ENCODE measurements at regions not wholly inside any gene's neighbourhood (a gene's known extent, or its start where the extent isn't known, plus 50 kb on each side); places are given as distances from the start of the nearest gene placed in this dataset.

DNA sequence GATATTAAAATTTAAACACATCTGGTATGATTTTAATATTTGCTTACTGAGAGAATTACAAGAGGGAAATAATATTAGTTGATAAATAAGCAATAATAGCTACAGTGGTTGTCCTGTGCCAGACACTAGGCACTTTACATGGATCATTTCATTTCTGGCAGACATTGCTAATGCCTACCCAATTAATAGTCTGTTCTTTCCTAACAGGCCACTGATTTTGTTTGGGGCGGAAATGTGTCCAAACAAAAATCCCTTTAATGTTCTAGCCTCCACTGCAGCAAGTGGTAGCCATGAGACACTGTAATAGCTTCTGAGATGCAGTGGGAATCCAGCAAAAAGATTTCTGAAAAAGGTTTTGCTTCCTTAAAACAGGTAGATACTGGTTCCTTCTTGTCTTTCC lies 527.4 kb downstream of the CSNK1G3 start:
- Histone ChIP-seq H3K4me1 (ENCODE audit: low read depth, poor library complexity, severe bottlenecking) (peaks cover 8% of the 10 kb centered on the region), H2AFZ (ENCODE audit: low read depth) (no peak overlapping the region), H3K36me3 (ENCODE audit: insufficient read depth) (no peaks in the 10 kb centered on the region), H4K20me1 (ENCODE audit: insufficient read depth) (no peaks in the 10 kb centered on the region), H3K4me3 (IDR thresholded peaks at IDR 0.05; ENCODE audit: insufficient read depth, low read depth, low read length) (no peak overlapping the region), H3K4me2 (no peak overlapping the region), H3K27ac (no peak overlapping the region), H3K27me3 (ENCODE audit: insufficient read depth, low read depth) (no peaks in the 10 kb centered on the region), H3K9ac (no peak overlapping the region), H3K79me2 (ENCODE audit: insufficient read depth, low read depth) (no peaks in the 10 kb centered on the region)
- TF ChIP-seq, protein P1, sequence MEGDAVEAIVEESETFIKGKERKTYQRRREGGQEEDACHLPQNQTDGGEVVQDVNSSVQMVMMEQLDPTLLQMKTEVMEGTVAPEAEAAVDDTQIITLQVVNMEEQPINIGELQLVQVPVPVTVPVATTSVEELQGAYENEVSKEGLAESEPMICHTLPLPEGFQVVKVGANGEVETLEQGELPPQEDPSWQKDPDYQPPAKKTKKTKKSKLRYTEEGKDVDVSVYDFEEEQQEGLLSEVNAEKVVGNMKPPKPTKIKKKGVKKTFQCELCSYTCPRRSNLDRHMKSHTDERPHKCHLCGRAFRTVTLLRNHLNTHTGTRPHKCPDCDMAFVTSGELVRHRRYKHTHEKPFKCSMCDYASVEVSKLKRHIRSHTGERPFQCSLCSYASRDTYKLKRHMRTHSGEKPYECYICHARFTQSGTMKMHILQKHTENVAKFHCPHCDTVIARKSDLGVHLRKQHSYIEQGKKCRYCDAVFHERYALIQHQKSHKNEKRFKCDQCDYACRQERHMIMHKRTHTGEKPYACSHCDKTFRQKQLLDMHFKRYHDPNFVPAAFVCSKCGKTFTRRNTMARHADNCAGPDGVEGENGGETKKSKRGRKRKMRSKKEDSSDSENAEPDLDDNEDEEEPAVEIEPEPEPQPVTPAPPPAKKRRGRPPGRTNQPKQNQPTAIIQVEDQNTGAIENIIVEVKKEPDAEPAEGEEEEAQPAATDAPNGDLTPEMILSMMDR (conservative IDR thresholded peaks at IDR 0.05; ENCODE audit: low read depth, low read length): no peak

DNA sequence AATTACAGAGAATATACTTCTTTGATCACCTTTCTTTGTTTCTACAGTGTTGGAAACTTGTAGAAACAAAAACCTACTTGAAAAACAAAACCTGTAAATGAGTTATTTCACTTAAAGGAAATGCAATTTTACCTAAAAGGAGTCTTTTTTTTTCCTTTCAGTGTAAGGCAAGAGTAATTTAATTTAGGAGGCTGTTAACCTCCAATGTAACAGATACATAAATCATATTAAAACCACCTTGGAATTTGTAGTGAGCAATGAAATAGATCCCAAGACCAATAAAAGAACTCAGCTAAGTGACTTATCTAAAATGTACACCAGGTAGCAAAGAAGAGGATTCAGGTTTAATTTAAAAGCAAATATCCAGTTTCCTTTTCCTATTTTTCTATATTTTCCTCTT lies 524.8 kb downstream of the CSNK1G3 start:
- Histone ChIP-seq H4K20me1 (ENCODE audit: insufficient read depth) (no peaks in the 10 kb centered on the region), H3K4me2 (no peak overlapping the region)
- TF ChIP-seq, protein P1 (conservative IDR thresholded peaks at IDR 0.05; ENCODE audit: low read depth, low read length): no peak

DNA sequence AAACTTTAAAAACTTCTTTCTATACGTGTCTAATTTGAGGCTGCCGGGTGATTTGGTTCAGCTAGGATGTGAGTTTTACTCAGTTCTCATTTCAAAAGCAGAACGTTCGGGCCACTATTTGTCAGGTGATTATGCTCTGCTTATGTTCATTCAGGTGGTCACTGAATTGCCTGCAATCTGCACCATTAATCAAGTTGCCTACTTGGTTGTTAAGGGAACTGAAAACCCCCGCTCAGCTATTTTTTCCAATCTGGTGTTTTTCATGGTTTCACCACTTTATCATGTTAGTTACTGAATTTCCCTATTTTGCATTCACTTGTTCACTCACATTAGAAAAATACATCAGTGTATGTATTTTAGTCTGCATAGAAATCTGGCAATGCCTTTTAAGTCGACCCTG lies 523.0 kb downstream of the CSNK1G3 start:
- no peaks in the 10 kb centered on the region for H4K20me1 ChIP-seq (ENCODE audit: insufficient read depth)
- H3K4me1 ChIP-seq (ENCODE audit: low read depth, poor library complexity, severe bottlenecking): peaks cover 8% of the 10 kb centered on the region
- H2AFZ ChIP-seq (ENCODE audit: low read depth): no peak overlapping the region
- no peak overlapping the region for H3K27ac ChIP-seq
- H3K4me2 ChIP-seq: no peak overlapping the region; the same call in 1 of the 2 replicates
- H3K36me3 ChIP-seq (ENCODE audit: insufficient read depth): no peaks in the 10 kb centered on the region
- TF ChIP-seq, protein P1 (conservative IDR thresholded peaks at IDR 0.05; ENCODE audit: low read depth, low read length): no peak
- H3K79me2 ChIP-seq (ENCODE audit: insufficient read depth, low read depth): no peaks in the 10 kb centered on the region
- no peaks in the 10 kb centered on the region for H3K27me3 ChIP-seq (ENCODE audit: insufficient read depth, low read depth)
- H3K4me3 ChIP-seq (IDR thresholded peaks at IDR 0.05; ENCODE audit: insufficient read depth, low read depth, low read length): no peak overlapping the region
- no peak overlapping the region for H3K9ac ChIP-seq

More for the DNA sequence above, 524.8 kb downstream of the CSNK1G3 start:
- H3K4me3 ChIP-seq (IDR thresholded peaks at IDR 0.05; ENCODE audit: insufficient read depth, low read depth, low read length): no peak overlapping the region
- no peak overlapping the region for H3K27ac ChIP-seq
- H3K79me2 ChIP-seq (ENCODE audit: insufficient read depth, low read depth): no peaks in the 10 kb centered on the region
- no peak overlapping the region for H3K9ac ChIP-seq
- H3K4me1 ChIP-seq (ENCODE audit: low read depth, poor library complexity, severe bottlenecking): peaks cover 8% of the 10 kb centered on the region
- no peaks in the 10 kb centered on the region for H3K27me3 ChIP-seq (ENCODE audit: insufficient read depth, low read depth)
- no peak overlapping the region for H2AFZ ChIP-seq (ENCODE audit: low read depth)
- no peaks in the 10 kb centered on the region for H3K36me3 ChIP-seq (ENCODE audit: insufficient read depth)

- Histone ChIP-seq H3K27me3 (ENCODE audit: insufficient read depth, low read depth) (no peaks in the 10 kb centered on the region), H3K4me3 (IDR thresholded peaks at IDR 0.05; ENCODE audit: insufficient read depth, low read depth, low read length) (no peak overlapping the region), H3K9ac (no peak overlapping the region), H2AFZ (ENCODE audit: low read depth) (no peak overlapping the region), H3K4me1 (ENCODE audit: low read depth, poor library complexity, severe bottlenecking) (peaks cover 8% of the 10 kb centered on the region), H3K79me2 (ENCODE audit: insufficient read depth, low read depth) (no peaks in the 10 kb centered on the region), H3K27ac (no peak overlapping the region), H3K4me2 (no peak overlapping the region; the same call in 1 of the 2 replicates), H4K20me1 (ENCODE audit: insufficient read depth) (no peaks in the 10 kb centered on the region), H3K36me3 (ENCODE audit: insufficient read depth) (no peaks in the 10 kb centered on the region)
- TF ChIP-seq, protein P1 (conservative IDR thresholded peaks at IDR 0.05; ENCODE audit: low read depth, low read length): no peak
These were observed 522.2 kb downstream of the CSNK1G3 start for GRCh38 chr5:124034083-124034700.
